Esophagus squamous epithelium (tissue), 5 donors: ENCODE measurements at regions not wholly inside any gene's neighbourhood (a gene's known extent, or its start where the extent isn't known, plus 50 kb on each side); places are given as distances from the start of the nearest gene placed in this dataset.

Experiments
- DNase-seq: peaks from one replicate; lab custom pipeline; 2025; lab: John Stamatoyannopoulos, UW
- H3K27ac ChIP-seq, 4 donors: fragments of 200-600 bp; sonication (generic); one replicate each; pipeline ENCODE4 v1.5.1; 2016 to 2019; ENCODE audit warnings: mild to moderate bottlenecking in 1 of 4
- H3K27me3 ChIP-seq, 4 donors: fragments of 200-600 bp; sonication (generic); 1 replicate in 3 of 4; 2 replicates in 1 of 4; pipeline versions ENCODE4 v1.5.1 to v1.6.0; 2017 to 2021; ENCODE audit warnings: antibody characterized with exemption in 1 of 4
- H3K36me3 ChIP-seq, 3 donors: fragments of 200-600 bp; sonication (generic); one replicate each; pipeline ENCODE4 v1.5.1; 2016 to 2019
- H3K4me1 ChIP-seq, 3 donors: fragments of 200-600 bp; sonication (generic); one replicate each; pipeline ENCODE4 v1.5.1; 2017 to 2019
- H3K4me3 ChIP-seq, 4 donors: fragments of 200-600 bp; sonication (generic); 1 replicate in 3 of 4; 2 replicates in 1 of 4; pipeline ENCODE4 v1.5.1; 2016 to 2019; ENCODE audit warnings: mild to moderate bottlenecking in 2 of 4, moderate library complexity in 1 of 4
- H3K9me3 ChIP-seq, 3 donors: fragments of 200-600 bp; sonication (generic); one replicate each; pipeline ENCODE4 v1.5.1; 2016 to 2019
- POLR2A ChIP-seq, 4 donors: fragments of 450-650 bp; IDR thresholded peaks; one replicate each; pipeline ENCODE4 v1.6.1; 2017; ENCODE audit warnings: antibody characterized with exemption in 4 of 4, mild to moderate bottlenecking in 4 of 4, moderate library complexity in 3 of 4
- WGBS, 2 donors: methylation state at CpG; one replicate each; pipeline ENCODE4 v1.1.5; 2018; 5-methylcytosine and 5-hydroxymethylcytosine counted together
- intact Hi-C: fragments of 100-400 bp; cut with DNase I; formaldehyde crosslinking; loops from one replicate; pipeline ENCODE4 v1.15.0; 2022
- TF ChIP-seq, protein P1 (sequence below), 6 experiments: fragments of 450-650 bp in 4 of 6; fragments of 200-600 bp in 2 of 6; sonication (generic) in 2 of 6; IDR thresholded peaks; one replicate each; pipeline ENCODE4 v1.5.1; 2016 to 2019; ENCODE audit warnings: antibody characterized with exemption in 6 of 6, mild to moderate bottlenecking in 4 of 6, moderate library complexity in 4 of 6
- donor health status: DM: yes; HTN: yes; CAD: no.

DNA sequence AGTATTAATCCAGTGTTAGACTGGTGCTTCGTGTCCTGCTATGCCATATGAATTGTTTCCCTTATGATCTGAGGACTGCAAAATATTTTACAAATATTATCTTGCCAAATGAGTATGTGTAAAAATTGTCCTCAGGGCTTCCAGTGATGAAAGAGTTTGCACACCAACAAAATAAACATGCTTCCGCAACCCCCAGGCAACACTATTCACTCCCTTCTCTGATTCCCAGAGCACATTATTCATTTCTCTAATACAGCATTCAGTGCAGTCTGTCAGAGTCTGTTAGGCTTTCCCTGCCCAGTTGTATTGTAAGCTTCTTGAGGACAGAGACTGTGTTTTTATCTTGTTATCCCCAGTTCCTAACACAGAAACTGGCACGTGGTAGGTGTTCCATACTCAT, 409.9 kb upstream of the C1orf87 start:
- H3K27me3 ChIP-seq = no peaks in the 10 kb centered on the region
- no peaks in the 10 kb centered on the region for H3K36me3 ChIP-seq
- intact Hi-C loops = no loop called here
- 32 to 33% methylated on average over 3 of the region's 3 CpGs for WGBS, 2 donors
- DNase-seq = no peak
- no peak overlapping the region for H3K27ac ChIP-seq
- TF ChIP-seq POLR2A (IDR thresholded peaks at IDR 0.05) = no peak
- TF ChIP-seq, protein P1, sequence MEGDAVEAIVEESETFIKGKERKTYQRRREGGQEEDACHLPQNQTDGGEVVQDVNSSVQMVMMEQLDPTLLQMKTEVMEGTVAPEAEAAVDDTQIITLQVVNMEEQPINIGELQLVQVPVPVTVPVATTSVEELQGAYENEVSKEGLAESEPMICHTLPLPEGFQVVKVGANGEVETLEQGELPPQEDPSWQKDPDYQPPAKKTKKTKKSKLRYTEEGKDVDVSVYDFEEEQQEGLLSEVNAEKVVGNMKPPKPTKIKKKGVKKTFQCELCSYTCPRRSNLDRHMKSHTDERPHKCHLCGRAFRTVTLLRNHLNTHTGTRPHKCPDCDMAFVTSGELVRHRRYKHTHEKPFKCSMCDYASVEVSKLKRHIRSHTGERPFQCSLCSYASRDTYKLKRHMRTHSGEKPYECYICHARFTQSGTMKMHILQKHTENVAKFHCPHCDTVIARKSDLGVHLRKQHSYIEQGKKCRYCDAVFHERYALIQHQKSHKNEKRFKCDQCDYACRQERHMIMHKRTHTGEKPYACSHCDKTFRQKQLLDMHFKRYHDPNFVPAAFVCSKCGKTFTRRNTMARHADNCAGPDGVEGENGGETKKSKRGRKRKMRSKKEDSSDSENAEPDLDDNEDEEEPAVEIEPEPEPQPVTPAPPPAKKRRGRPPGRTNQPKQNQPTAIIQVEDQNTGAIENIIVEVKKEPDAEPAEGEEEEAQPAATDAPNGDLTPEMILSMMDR (IDR thresholded peaks at IDR 0.05) = no peak
- H3K4me1 ChIP-seq = no peaks in the 10 kb centered on the region
- no peaks in the 10 kb centered on the region for H3K9me3 ChIP-seq
- no peak overlapping the region for H3K4me3 ChIP-seq

DNA sequence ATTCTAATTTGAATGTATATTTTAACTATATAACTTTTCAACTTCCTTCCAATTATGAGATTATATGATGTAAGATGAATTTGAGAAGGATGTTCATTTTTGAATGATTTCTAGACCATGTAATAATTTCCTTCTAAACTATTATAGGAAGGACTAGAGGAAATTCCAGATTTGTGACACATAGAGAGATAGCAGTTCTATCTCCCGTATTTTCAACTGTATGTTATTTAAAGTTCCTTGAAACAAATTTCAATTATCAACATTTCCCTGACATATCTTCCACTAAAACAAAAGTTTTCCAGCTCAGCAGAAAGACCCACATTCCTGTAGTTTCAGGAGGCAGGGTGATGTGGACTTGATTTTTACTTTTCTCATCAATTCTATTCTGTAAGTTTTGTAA, 396.7 kb upstream of the C1orf87 start:
- no peaks in the 10 kb centered on the region for H3K9me3 ChIP-seq
- no peaks in the 10 kb centered on the region for H3K4me1 ChIP-seq
- DNase-seq = no peak
- H3K27ac ChIP-seq = no peak overlapping the region
- 50 to 65% methylated on average over 1 of the region's 1 CpG for WGBS, 2 donors
- no peaks in the 10 kb centered on the region for H3K27me3 ChIP-seq
- intact Hi-C loops = no loop called here
- TF ChIP-seq POLR2A (IDR thresholded peaks at IDR 0.05) = no peak
- TF ChIP-seq, protein P1 (IDR thresholded peaks at IDR 0.05) = no peak
- no peaks in the 10 kb centered on the region for H3K36me3 ChIP-seq
- no peak overlapping the region for H3K4me3 ChIP-seq

DNA sequence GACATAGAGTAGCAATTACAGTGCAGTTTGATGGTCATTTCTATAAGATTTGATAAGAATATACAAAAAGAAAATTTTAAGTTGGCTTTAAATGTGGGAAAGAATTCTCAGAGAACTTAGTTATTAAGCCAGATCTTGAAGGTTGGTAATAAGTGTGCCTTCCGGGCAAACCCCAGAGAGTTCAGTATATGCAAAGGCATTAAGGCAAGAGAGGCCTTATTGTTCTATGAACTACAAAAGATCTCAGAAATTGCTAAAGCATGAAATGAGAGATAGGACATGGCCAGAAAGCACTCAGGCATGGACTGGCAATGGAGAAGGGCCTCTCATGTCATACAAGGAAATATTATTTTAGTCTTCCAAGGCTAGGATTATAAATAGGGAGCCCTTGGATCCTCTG, 390.2 kb upstream of the C1orf87 start:
- H3K27ac ChIP-seq = no peak overlapping the region
- H3K27me3 ChIP-seq = no peaks in the 10 kb centered on the region
- WGBS, 2 donors = 78 to 88% methylated on average over 1 of the region's 1 CpG
- no peak for DNase-seq
- no peaks in the 10 kb centered on the region for H3K36me3 ChIP-seq
- intact Hi-C loops = no loop called here
- TF ChIP-seq POLR2A (IDR thresholded peaks at IDR 0.05) = no peak
- TF ChIP-seq, protein P1 (IDR thresholded peaks at IDR 0.05) = no peak
- H3K4me1 ChIP-seq = no peaks in the 10 kb centered on the region
- H3K9me3 ChIP-seq = no peaks in the 10 kb centered on the region
- H3K4me3 ChIP-seq = no peak overlapping the region

DNA sequence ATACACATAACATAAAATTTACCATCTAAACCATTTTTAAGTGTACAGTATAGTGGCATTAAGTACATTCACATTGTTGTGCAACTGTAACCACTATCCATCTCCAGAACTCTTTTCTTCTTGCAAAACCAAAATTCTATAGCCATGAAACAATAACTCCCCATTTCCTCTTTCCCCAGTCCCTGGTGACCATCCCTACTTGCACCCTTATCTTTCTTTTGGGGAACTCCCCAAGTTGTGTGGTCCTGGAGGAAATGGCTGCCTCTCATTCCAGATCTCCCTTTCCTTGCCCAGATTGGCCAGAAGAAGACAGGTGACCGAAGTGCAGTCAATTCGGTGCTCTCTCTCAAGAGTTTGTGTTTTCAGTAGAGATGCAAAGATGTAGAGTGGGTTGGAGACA, 389.6 kb upstream of the C1orf87 start:
- intact Hi-C loops = no loop called here
- no peak for DNase-seq
- Histone ChIP-seq H3K9me3 (no peaks in the 10 kb centered on the region), H3K4me3 (no peak overlapping the region), H3K27me3 (no peaks in the 10 kb centered on the region), H3K36me3 (no peaks in the 10 kb centered on the region), H3K4me1 (no peaks in the 10 kb centered on the region), H3K27ac (no peak overlapping the region)
- WGBS, 2 donors = 65 to 66% methylated on average over 2 of the region's 2 CpGs
- TF ChIP-seq POLR2A (IDR thresholded peaks at IDR 0.05) = no peak
- TF ChIP-seq, protein P1 (IDR thresholded peaks at IDR 0.05) = no peak

DNA sequence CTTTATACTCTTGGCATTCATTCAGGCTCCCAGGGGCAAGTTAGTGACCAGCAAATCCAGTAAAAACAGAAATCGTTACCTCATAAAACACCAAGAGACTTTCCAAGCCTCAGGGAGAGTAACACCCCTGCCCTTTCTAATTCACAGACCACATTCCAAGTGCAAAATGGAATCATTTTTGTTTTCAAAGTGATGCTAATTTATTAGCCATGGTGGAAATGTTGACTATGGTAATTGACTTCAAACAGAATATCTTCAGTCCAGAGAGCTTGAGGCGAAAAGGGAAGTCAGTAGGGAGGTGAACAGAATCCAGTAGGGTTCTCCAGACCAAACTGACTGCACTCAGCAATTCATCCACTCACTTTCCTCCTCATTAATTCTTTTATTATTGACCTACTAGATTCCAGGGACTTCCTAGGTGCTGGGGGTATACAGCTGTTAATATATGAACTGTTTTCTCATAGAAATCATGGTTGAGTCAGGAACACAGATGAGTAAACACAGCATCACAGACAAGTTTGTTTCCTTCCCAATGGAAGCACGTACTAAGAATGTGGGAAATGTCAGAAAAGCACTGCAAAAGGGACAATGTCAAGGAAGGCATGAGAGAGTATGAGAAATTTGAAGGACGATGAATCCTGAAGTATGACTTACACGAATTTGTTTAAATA, 388.5 kb upstream of the C1orf87 start:
- H3K36me3 ChIP-seq = no peaks in the 10 kb centered on the region

More for the DNA sequence above, 388.5 kb upstream of the C1orf87 start:
- intact Hi-C loops = no loop called here
- WGBS, 2 donors = 56 to 59% methylated on average over 5 of the region's 5 CpGs
- Histone ChIP-seq H3K27ac (no peak overlapping the region), H3K9me3 (no peaks in the 10 kb centered on the region), H3K4me3 (no peak overlapping the region), H3K27me3 (no peaks in the 10 kb centered on the region), H3K4me1 (no peaks in the 10 kb centered on the region)
- TF ChIP-seq, protein P1 (IDR thresholded peaks at IDR 0.05) = no peak
- TF ChIP-seq POLR2A (IDR thresholded peaks at IDR 0.05) = no peak
- DNase-seq = no peak
